Esophagus muscularis mucosa (tissue), 4 donors: ENCODE measurements at regions not wholly inside any gene's neighbourhood (a gene's known extent, or its start where the extent isn't known, plus 50 kb on each side); places are given as distances from the start of the nearest gene placed in this dataset.

ENCODE experiments used
- DNase-seq: peaks from one replicate; pipeline ENCODE4 v3.0.0-alpha.2; 2017; ENCODE audit errors: extremely low spot score
- H3K27ac ChIP-seq, 4 donors: fragments of 200-600 bp; sonication (generic); replicated peaks in 1 of 4; 1 replicate in 3 of 4; 2 replicates in 1 of 4; pipeline ENCODE4 v1.5.1; 2016 to 2019; ENCODE audit warnings: mild to moderate bottlenecking in 1 of 4
- H3K27me3 ChIP-seq, 4 donors: fragments of 200-600 bp; sonication (generic); one replicate each; pipeline versions ENCODE4 v1.5.1 to v1.6.0; 2016 to 2019
- H3K36me3 ChIP-seq, 4 donors: fragments of 200-600 bp; sonication (generic); one replicate each; pipeline ENCODE4 v1.5.1; 2016 to 2019
- H3K4me1 ChIP-seq, 4 donors: fragments of 200-600 bp; sonication (generic); one replicate each; pipeline ENCODE4 v1.5.1; 2016 to 2019
- H3K4me3 ChIP-seq, 4 donors: fragments of 200-600 bp; sonication (generic); 1 replicate in 2 of 4; 2 replicates in 2 of 4; pipeline ENCODE4 v1.5.1; 2016 to 2019; ENCODE audit warnings: mild to moderate bottlenecking in 4 of 4, moderate library complexity in 1 of 4
- H3K9me3 ChIP-seq, 4 donors: fragments of 200-600 bp; sonication (generic); 1 replicate in 3 of 4; 2 replicates in 1 of 4; pipeline ENCODE4 v1.5.1; 2016 to 2019
- EP300 ChIP-seq: sonication (generic); formaldehyde crosslinking; IDR thresholded peaks from one replicate; pipeline ENCODE4 v1.6.1; 2017; ENCODE audit warnings: antibody characterized with exemption
- POLR2A ChIP-seq: fragments of 450-650 bp; IDR thresholded peaks from one replicate; pipeline ENCODE4 v1.6.1; 2017; ENCODE audit warnings: antibody characterized with exemption, moderate library complexity, mild to moderate bottlenecking, low read depth
- POLR2AphosphoS5 ChIP-seq, 2 donors: sonication (generic); formaldehyde crosslinking; IDR thresholded peaks; one replicate each; pipeline ENCODE4 v1.6.1; 2017; ENCODE audit warnings: antibody characterized with exemption in 2 of 2
- WGBS: methylation state at CpG from one replicate; pipeline ENCODE4 v1.1.5; 2018; 5-methylcytosine and 5-hydroxymethylcytosine counted together
- intact Hi-C: fragments of 100-400 bp; cut with DNase I; formaldehyde crosslinking; loops from one replicate; pipeline ENCODE4 v1.15.1; 2023
- TF ChIP-seq, protein P1 (sequence below), 3 experiments: fragments of 200-600 bp in 2 of 3; fragments of 450-650 bp in 1 of 3; sonication (generic) in 2 of 3; IDR thresholded peaks; one replicate each; pipeline ENCODE4 v1.5.1; 2017 to 2019; ENCODE audit warnings: antibody characterized with exemption in 3 of 3, mild to moderate bottlenecking in 2 of 3, moderate library complexity in 1 of 3

- WGBS: 37% methylated on average over 3 of the region's 3 CpGs
- intact Hi-C loops: no loop called here
- H3K4me3 ChIP-seq: no peak overlapping the region
Observed at GRCh38 chrX:149205081-149205480, 300.0 kb downstream of the IDS start.

DNA sequence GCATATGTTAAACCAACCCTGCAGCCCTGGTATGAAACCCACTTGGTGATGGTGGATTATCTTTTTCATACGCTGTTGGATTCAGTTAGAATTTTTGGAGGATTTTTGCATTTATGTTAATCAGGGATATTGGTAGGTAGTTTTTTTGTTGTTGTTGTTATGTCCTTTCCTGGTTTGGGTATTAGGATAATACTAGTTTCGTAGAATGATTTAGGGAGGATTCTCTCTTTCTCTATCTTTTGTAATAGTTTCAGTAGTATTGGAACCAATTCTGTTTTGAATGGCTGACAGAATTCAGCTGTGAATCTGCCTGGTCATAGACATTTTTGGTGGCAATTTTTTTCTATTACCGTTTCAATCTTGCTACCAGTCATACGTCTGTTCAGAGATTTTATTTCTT is 305.4 kb downstream of the IDS start:
- H3K9me3 ChIP-seq: no peaks in the 10 kb centered on the region
- no peaks in the 10 kb centered on the region for H3K27me3 ChIP-seq
- H3K36me3 ChIP-seq: no peaks in the 10 kb centered on the region
- TF ChIP-seq, protein P1, sequence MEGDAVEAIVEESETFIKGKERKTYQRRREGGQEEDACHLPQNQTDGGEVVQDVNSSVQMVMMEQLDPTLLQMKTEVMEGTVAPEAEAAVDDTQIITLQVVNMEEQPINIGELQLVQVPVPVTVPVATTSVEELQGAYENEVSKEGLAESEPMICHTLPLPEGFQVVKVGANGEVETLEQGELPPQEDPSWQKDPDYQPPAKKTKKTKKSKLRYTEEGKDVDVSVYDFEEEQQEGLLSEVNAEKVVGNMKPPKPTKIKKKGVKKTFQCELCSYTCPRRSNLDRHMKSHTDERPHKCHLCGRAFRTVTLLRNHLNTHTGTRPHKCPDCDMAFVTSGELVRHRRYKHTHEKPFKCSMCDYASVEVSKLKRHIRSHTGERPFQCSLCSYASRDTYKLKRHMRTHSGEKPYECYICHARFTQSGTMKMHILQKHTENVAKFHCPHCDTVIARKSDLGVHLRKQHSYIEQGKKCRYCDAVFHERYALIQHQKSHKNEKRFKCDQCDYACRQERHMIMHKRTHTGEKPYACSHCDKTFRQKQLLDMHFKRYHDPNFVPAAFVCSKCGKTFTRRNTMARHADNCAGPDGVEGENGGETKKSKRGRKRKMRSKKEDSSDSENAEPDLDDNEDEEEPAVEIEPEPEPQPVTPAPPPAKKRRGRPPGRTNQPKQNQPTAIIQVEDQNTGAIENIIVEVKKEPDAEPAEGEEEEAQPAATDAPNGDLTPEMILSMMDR (IDR thresholded peaks at IDR 0.05): no peak
- TF ChIP-seq EP300: no peak
- no peak for TF ChIP-seq POLR2A
- TF ChIP-seq POLR2AphosphoS5 (IDR thresholded peaks at IDR 0.05): no peak
- H3K27ac ChIP-seq: no peak overlapping the region
- no peaks in the 10 kb centered on the region for H3K4me1 ChIP-seq
- intact Hi-C loops: no loop called here
- H3K4me3 ChIP-seq: no peak overlapping the region
- DNase-seq: no peak
- WGBS: 86% methylated on average over 4 of the region's 4 CpGs

More at GRCh38 chrX:149205081-149205480, 300.0 kb downstream of the IDS start:
- Histone ChIP-seq H3K36me3 (no peaks in the 10 kb centered on the region), H3K27me3 (no peaks in the 10 kb centered on the region), H3K27ac (no peak overlapping the region), H3K4me1 (no peaks in the 10 kb centered on the region), H3K9me3 (no peaks in the 10 kb centered on the region)
- DNase-seq: no peak
- no peak for TF ChIP-seq EP300
- TF ChIP-seq, protein P1 (IDR thresholded peaks at IDR 0.05): no peak

DNA sequence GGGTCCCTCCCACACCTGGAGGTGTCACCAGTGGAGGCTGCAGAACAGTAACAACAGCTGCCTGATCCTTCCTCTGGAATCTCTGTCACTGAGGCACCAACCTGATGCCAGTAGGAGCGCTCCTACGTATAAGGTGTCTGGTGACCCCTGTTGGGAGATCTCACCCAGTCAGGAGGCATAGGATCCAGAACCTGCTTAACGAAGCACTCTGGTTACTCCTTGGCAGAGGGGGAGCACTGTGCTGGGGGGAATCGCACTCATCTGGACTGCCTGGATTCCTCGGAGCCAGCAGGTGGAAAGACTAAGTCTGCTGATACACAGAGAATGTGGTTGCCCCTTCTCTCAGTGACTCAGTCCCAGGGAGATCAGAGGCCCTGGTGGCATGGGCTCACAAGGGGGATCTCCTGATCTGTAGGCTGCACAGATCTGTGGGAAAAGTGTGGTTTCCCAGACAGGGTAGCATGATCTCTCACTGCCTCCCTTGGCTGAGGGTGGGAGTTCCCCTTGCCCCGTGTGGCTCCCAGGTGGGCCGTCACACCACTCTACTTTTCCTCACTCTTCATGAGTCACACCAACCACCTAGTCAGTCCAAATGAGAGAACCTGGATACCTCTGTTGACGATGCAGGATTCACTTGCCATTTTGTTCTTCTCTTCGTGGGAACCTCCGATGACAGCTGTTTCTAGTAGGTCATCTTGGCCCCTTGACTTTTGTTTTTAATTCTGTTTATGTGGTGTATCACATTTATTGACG is 305.9 kb downstream of the IDS start:
- DNase-seq: no peak
- intact Hi-C loops: no loop called here

GRCh38 chrX:149185087-149185486 is 320.0 kb downstream of the IDS start:
- Histone ChIP-seq H3K27me3 (no peaks in the 10 kb centered on the region), H3K27ac (no peak overlapping the region), H3K9me3 (no peaks in the 10 kb centered on the region), H3K4me1 (no peaks in the 10 kb centered on the region), H3K4me3 (no peak overlapping the region), H3K36me3 (no peaks in the 10 kb centered on the region)
- DNase-seq: no peak
- TF ChIP-seq, protein P1 (IDR thresholded peaks at IDR 0.05): no peak
- TF ChIP-seq POLR2AphosphoS5 (IDR thresholded peaks at IDR 0.05) (no peak), EP300 (no peak), POLR2A (no peak)
- intact Hi-C loops: no loop called here
- WGBS: 45% methylated on average over 2 of the region's 2 CpGs

More for the DNA sequence above, 305.9 kb downstream of the IDS start:
- WGBS: 75% methylated on average over 10 of the region's 11 CpGs
- Histone ChIP-seq H3K9me3 (no peaks in the 10 kb centered on the region), H3K27ac (no peak overlapping the region), H3K27me3 (no peaks in the 10 kb centered on the region), H3K4me1 (no peaks in the 10 kb centered on the region), H3K36me3 (no peaks in the 10 kb centered on the region), H3K4me3 (no peak overlapping the region)
- TF ChIP-seq EP300: no peak

DNA sequence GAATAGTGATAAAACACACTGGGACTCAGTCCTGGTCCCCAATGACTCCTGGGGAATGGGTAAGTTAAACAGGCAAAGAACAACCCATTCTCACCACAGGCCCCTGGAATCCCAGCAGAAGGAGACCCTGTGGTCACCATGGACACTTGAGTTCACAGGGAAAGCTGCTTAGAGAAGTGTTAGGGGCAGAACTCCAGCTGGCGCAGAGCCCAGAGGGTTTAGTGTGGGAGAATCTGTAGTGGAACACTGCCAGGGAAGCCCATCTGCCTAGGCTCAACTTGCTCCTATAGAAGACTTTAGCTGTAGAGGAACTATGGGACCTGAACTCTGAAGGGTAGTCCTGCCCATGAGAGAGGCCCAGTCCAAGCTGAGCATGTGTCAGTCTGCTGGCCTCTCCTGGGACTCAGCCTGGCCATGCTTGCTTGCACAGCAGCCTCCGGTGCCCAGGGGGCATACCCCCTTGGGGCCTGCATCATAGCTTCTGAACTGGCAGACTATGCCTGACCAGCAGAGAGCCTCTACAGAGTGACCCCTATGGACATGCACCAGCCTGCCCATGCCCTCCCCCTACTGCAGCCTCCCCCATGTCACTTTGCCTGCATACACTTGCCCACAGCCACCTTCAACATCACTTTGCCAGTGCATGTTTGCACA is 343.5 kb downstream of the IDS start:
- no peaks in the 10 kb centered on the region for H3K27me3 ChIP-seq
- TF ChIP-seq POLR2AphosphoS5 (IDR thresholded peaks at IDR 0.05) (no peak), EP300 (no peak), POLR2A (no peak)
- TF ChIP-seq, protein P1 (IDR thresholded peaks at IDR 0.05): no peak
- H3K4me1 ChIP-seq: no peaks in the 10 kb centered on the region
- no peak overlapping the region for H3K27ac ChIP-seq
- DNase-seq: no peak
- H3K4me3 ChIP-seq: no peak overlapping the region
- 83% methylated on average over 1 of the region's 2 CpGs for WGBS
- intact Hi-C loops: no loop called here
- no peaks in the 10 kb centered on the region for H3K9me3 ChIP-seq
- no peaks in the 10 kb centered on the region for H3K36me3 ChIP-seq
